Activated T-cell treated with anti-CD3 and anti-CD28 coated beads, Interleukin-2, amount 50 U/mL, for 24 hours (primary cell): ENCODE measurements at regions not wholly inside any gene's neighbourhood (a gene's known extent, or its start where the extent isn't known, plus 50 kb on each side); places are given as distances from the start of the nearest gene placed in this dataset.

Experiments used
- DNase-seq: peaks from one replicate; pipeline ENCODE4 v3.0.0-alpha.2; 2020
- H3K27ac Mint-ChIP-seq: 2 replicates; pipeline ENCODE4 v1.8.0; 2020; ENCODE audit warnings: mild to moderate bottlenecking, mixed read lengths
- H3K27me3 Mint-ChIP-seq: 2 replicates; pipeline ENCODE4 v1.8.0; 2020; ENCODE audit warnings: mixed read lengths
- H3K36me3 Mint-ChIP-seq: 2 replicates; pipeline ENCODE4 v1.8.0; 2020; ENCODE audit warnings: low read depth, mixed read lengths
- H3K4me1 Mint-ChIP-seq: 2 replicates; pipeline ENCODE4 v1.8.0; 2020; ENCODE audit warnings: low read depth, mixed read lengths
- H3K4me3 Mint-ChIP-seq: 2 replicates; pipeline ENCODE4 v1.8.0; 2020; ENCODE audit warnings: mild to moderate bottlenecking, moderate library complexity, mixed read lengths
- H3K9me3 Mint-ChIP-seq: 2 replicates; pipeline ENCODE4 v1.8.0; 2020; ENCODE audit warnings: mixed read lengths

DNA sequence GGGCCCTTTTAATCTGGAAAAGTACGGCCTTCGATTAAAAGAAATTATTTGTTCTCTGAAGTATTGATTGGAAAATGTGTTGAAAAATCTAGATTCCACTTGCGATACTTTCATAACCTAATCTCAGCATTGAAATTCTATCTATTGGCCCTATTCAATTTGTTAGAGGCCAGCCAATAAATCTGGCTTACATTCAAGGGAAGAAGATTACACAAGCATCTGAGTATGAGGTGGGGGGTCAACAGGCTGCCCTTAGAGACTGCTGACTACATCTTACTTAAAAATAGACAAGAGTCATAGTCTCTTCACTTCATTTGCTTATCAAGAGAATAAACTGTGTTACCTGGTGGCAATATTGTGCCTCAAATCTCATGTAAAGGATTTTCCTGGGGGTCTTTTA lies 248.0 kb upstream of the KCNIP4 start:
- Mint-ChIP-seq H3K27me3 (no peaks in the 10 kb centered on the region), H3K4me1 (no peaks in the 10 kb centered on the region), H3K27ac (no peak overlapping the region), H3K9me3 (peaks cover 13% of the 10 kb centered on the region), H3K4me3 (no peak overlapping the region), H3K36me3 (no peaks in the 10 kb centered on the region)
- no peak for DNase-seq

DNA sequence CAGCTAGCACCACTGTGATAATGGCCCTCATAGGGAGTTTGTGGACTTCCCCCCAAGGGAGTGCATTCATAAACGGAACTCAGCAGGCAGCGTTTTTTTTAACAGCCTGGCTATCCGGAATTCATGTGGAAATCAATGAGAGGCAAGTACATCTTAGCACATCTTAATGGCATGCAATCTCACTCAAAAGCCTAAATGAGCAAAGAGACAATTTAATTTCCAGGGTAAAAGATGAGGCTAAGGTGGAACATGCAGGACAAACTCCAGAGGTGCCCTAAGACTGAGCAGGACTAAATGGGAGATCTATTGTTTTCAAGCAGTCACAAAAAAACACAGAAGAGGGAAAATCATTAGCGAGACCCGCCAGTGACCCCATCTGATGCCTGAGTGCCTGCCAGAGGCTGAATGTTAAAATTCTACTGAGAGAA lies 243.5 kb upstream of the KCNIP4 start:
- H3K4me1 Mint-ChIP-seq, result no peaks in the 10 kb centered on the region
- H3K27me3 Mint-ChIP-seq, result no peaks in the 10 kb centered on the region
- no peak for DNase-seq
- no peak overlapping the region for H3K27ac Mint-ChIP-seq
- H3K4me3 Mint-ChIP-seq, result no peak overlapping the region
- H3K9me3 Mint-ChIP-seq, result peaks cover 12% of the 10 kb centered on the region
- H3K36me3 Mint-ChIP-seq, result no peaks in the 10 kb centered on the region

DNA sequence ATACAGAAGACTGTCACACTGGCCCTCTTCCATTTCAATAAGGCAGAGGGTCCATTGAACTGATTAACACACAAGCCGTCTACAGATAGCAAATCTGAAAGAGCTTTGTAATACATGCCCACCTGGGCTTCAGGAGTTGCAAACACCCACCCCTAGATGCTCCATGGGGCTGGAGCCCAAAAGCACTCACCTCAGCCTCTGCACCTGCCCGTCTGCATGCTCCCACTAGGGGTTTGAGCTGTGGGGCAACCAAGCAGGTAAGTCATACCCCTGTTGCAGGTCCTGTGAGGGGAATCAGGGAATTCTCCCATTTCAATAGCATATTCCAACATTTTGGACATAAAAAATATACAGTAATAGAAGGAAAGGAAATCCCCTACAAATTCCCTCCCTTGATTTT lies 243.0 kb upstream of the KCNIP4 start:
- H3K36me3 Mint-ChIP-seq, result no peaks in the 10 kb centered on the region
- DNase-seq, result no peak
- H3K27me3 Mint-ChIP-seq, result no peaks in the 10 kb centered on the region
- no peaks in the 10 kb centered on the region for H3K4me1 Mint-ChIP-seq
- H3K9me3 Mint-ChIP-seq, result peaks cover 12% of the 10 kb centered on the region
- no peak overlapping the region for H3K4me3 Mint-ChIP-seq
- no peak overlapping the region for H3K27ac Mint-ChIP-seq

- Mint-ChIP-seq H3K9me3 (peaks cover 9% of the 10 kb centered on the region), H3K4me3 (no peak overlapping the region), H3K27ac (no peak overlapping the region), H3K4me1 (no peaks in the 10 kb centered on the region), H3K36me3 (no peaks in the 10 kb centered on the region), H3K27me3 (no peaks in the 10 kb centered on the region)
- no peak for DNase-seq
These were observed 242.3 kb upstream of the KCNIP4 start for GRCh38 chr4:22190855-22191254.

GRCh38 chr4:22187203-22187820 lies 238.7 kb upstream of the KCNIP4 start:
- H3K9me3 Mint-ChIP-seq, result peaks cover 5% of the 10 kb centered on the region
- no peak overlapping the region for H3K4me3 Mint-ChIP-seq

DNA sequence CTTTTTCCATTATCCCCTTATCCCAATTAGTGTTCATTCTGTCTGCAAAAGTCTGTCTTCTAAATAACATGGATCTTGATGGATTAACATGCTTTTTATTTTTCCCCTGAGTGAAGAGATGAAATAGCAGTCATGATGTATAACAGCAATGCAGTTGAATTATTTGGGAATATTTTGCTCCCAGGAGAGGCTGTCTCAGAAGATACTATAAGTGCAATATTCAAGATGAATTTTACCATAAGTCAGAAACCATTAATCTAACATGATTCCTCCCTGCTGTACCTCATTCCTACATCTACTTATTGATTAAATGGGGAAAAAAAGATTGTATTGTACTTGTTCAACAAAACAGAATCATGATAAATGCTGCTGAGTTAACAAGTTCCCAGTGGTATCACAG lies 233.2 kb upstream of the KCNIP4 start:
- no peak for DNase-seq
- Mint-ChIP-seq H3K4me3 (no peak overlapping the region), H3K4me1 (no peaks in the 10 kb centered on the region), H3K9me3 (peaks cover 9% of the 10 kb centered on the region), H3K27me3 (no peaks in the 10 kb centered on the region), H3K27ac (no peak overlapping the region), H3K36me3 (no peaks in the 10 kb centered on the region)

More at GRCh38 chr4:22187203-22187820, 238.7 kb upstream of the KCNIP4 start:
- no peaks in the 10 kb centered on the region for H3K4me1 Mint-ChIP-seq
- H3K27ac Mint-ChIP-seq, result no peak overlapping the region
- DNase-seq, result no peak
- no peaks in the 10 kb centered on the region for H3K27me3 Mint-ChIP-seq
- H3K36me3 Mint-ChIP-seq, result no peaks in the 10 kb centered on the region

DNA sequence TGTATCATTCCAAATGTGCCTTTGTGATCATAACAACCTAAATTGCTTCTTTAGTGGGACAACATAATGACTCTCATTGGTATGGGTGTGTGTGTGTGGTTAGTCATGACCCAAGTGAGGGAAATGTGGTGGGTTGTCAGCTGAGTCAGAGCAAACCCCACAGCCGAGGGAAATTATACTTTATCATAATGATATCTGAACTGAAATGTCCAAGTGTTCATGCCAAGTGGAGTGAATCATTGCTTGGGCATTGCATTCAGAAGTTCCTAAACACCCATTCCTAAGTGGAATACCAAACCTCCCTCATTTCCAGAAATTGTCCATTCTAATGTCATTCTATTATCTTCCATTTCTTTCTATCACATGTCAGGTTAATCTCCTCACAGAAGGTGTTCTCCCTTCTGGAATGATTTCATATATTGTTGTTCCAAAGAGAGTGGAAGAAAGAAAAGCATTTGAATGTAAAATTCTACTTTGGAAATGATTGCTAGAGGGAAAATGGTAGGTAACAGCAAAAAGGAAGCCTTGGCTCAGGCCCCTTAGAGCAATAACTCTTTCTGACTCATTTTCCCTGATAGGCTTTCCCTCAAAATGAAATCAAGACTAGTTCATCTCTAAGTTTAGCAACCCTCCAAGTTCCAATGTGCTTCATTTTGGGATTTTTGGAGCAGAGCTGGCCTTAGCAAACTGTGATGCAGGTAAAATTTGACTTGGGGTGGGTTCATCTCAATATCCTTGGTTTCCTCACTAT lies 230.7 kb upstream of the KCNIP4 start:
- DNase-seq, result no peak
- Mint-ChIP-seq H3K27me3 (no peaks in the 10 kb centered on the region), H3K4me3 (no peak overlapping the region), H3K36me3 (no peaks in the 10 kb centered on the region), H3K27ac (no peak overlapping the region), H3K4me1 (no peaks in the 10 kb centered on the region), H3K9me3 (peaks cover 11% of the 10 kb centered on the region)

DNA sequence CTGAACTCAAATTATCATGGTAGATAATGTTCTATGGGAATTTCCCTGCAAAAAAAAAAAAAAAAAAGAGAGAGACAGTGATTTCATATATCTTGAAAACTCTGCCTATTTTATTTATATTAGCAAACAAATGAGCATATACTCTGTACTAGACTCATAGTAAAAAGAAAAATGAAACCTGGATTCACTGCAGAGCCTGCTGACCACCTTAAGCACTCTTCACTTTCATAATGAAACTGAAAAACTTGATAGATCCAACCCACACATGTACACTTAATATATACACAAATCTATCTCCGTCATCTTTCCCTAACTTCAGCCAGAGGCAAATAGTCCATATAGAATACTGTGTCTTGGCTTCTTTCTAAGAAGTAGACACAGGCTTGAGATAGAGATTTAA lies 226.1 kb upstream of the KCNIP4 start:
- Mint-ChIP-seq H3K27me3 (no peaks in the 10 kb centered on the region), H3K27ac (no peak overlapping the region), H3K9me3 (peaks cover 14% of the 10 kb centered on the region), H3K36me3 (no peaks in the 10 kb centered on the region), H3K4me3 (no peak overlapping the region), H3K4me1 (no peaks in the 10 kb centered on the region)
- DNase-seq, result no peak

- H3K4me3 Mint-ChIP-seq, result no peak overlapping the region
- no peak for DNase-seq
- no peak overlapping the region for H3K27ac Mint-ChIP-seq
- H3K27me3 Mint-ChIP-seq, result no peaks in the 10 kb centered on the region
- H3K4me1 Mint-ChIP-seq, result no peaks in the 10 kb centered on the region
- H3K9me3 Mint-ChIP-seq, result peaks cover 11% of the 10 kb centered on the region
- H3K36me3 Mint-ChIP-seq, result no peaks in the 10 kb centered on the region
These were observed 221.8 kb upstream of the KCNIP4 start for GRCh38 chr4:22170353-22170752.

- Mint-ChIP-seq H3K4me1 (no peaks in the 10 kb centered on the region), H3K36me3 (no peaks in the 10 kb centered on the region), H3K4me3 (no peak overlapping the region), H3K9me3 (peaks cover 11% of the 10 kb centered on the region), H3K27ac (no peak overlapping the region), H3K27me3 (no peaks in the 10 kb centered on the region)
- DNase-seq, result no peak
These were observed 218.6 kb upstream of the KCNIP4 start for GRCh38 chr4:22167201-22167600.

- Mint-ChIP-seq H3K27me3 (no peaks in the 10 kb centered on the region), H3K4me1 (no peaks in the 10 kb centered on the region), H3K9me3 (peaks cover 9% of the 10 kb centered on the region), H3K36me3 (no peaks in the 10 kb centered on the region), H3K4me3 (no peak overlapping the region), H3K27ac (no peak overlapping the region)
- no peak for DNase-seq
These were observed 213.9 kb upstream of the KCNIP4 start for GRCh38 chr4:22162454-22162853.

GRCh38 chr4:22130741-22131140 lies 182.2 kb upstream of the KCNIP4 start:
- Mint-ChIP-seq H3K27ac (no peak overlapping the region), H3K27me3 (no peaks in the 10 kb centered on the region), H3K4me1 (no peaks in the 10 kb centered on the region), H3K4me3 (no peak overlapping the region), H3K9me3 (peaks cover 5% of the 10 kb centered on the region), H3K36me3 (no peaks in the 10 kb centered on the region)
- no peak for DNase-seq

GRCh38 chr4:22129454-22130029 lies 181.0 kb upstream of the KCNIP4 start:
- peaks cover 6% of the 10 kb centered on the region for H3K9me3 Mint-ChIP-seq
- no peak for DNase-seq
- no peaks in the 10 kb centered on the region for H3K4me1 Mint-ChIP-seq
- no peak overlapping the region for H3K27ac Mint-ChIP-seq
- no peak overlapping the region for H3K4me3 Mint-ChIP-seq
- H3K27me3 Mint-ChIP-seq, result no peaks in the 10 kb centered on the region
- no peaks in the 10 kb centered on the region for H3K36me3 Mint-ChIP-seq

DNA sequence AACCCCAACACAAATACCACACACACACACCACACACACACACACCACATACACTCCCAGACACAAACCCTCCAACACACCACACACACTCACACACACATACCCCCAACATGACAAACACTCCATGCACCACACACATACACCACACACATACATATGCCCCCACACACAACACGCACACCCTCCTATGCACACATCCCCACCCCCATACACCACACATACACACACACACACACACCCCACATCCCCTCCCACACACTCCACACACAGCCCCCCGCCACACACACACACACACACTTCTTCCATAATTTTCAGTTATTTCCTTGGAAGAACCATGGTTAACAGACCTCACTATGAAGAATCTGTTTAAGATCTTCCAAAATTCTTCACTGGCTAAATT lies 173.5 kb upstream of the KCNIP4 start:
- Mint-ChIP-seq H3K4me3 (no peak overlapping the region), H3K9me3 (peaks cover 21% of the 10 kb centered on the region), H3K36me3 (no peaks in the 10 kb centered on the region), H3K27ac (no peak overlapping the region), H3K4me1 (no peaks in the 10 kb centered on the region), H3K27me3 (no peaks in the 10 kb centered on the region)
- DNase-seq, result no peak

- H3K27ac Mint-ChIP-seq, result no peak overlapping the region
- H3K4me3 Mint-ChIP-seq, result no peak overlapping the region
- no peaks in the 10 kb centered on the region for H3K4me1 Mint-ChIP-seq
- H3K36me3 Mint-ChIP-seq, result no peaks in the 10 kb centered on the region
- peaks cover 7% of the 10 kb centered on the region for H3K9me3 Mint-ChIP-seq
- DNase-seq, result no peak
- H3K27me3 Mint-ChIP-seq, result no peaks in the 10 kb centered on the region
These were observed 166.7 kb upstream of the KCNIP4 start for GRCh38 chr4:22115262-22115661.
